Retinal pigment epithelial cell (primary cell): ENCODE measurements at regions not wholly inside any gene's neighbourhood (a gene's known extent, or its start where the extent isn't known, plus 50 kb on each side); places are given as distances from the start of the nearest gene placed in this dataset.

Source experiments
- DNase-seq: peaks from one replicate; pipeline ENCODE4 v3.0.0-alpha.2; 2010; ENCODE audit warnings: low read depth
- H3K4me3 ChIP-seq: 2 replicates; pipeline ENCODE4 v1.5.1; 2011; ENCODE audit warnings: mild to moderate bottlenecking, low read length, control low read depth, moderate library complexity
- TF ChIP-seq, protein P1 (sequence below): conservative IDR thresholded peaks from 2 replicates; pipeline ENCODE4 v1.5.1; 2011; ENCODE audit warnings: low read depth, low read length, control low read depth, inconsistent platforms

GRCh38 chr1:30479575-30479974, 243.8 kb downstream of the MATN1 start:
- no peak overlapping the region for H3K4me3 ChIP-seq
- DNase-seq = no peak
- TF ChIP-seq, protein P1, sequence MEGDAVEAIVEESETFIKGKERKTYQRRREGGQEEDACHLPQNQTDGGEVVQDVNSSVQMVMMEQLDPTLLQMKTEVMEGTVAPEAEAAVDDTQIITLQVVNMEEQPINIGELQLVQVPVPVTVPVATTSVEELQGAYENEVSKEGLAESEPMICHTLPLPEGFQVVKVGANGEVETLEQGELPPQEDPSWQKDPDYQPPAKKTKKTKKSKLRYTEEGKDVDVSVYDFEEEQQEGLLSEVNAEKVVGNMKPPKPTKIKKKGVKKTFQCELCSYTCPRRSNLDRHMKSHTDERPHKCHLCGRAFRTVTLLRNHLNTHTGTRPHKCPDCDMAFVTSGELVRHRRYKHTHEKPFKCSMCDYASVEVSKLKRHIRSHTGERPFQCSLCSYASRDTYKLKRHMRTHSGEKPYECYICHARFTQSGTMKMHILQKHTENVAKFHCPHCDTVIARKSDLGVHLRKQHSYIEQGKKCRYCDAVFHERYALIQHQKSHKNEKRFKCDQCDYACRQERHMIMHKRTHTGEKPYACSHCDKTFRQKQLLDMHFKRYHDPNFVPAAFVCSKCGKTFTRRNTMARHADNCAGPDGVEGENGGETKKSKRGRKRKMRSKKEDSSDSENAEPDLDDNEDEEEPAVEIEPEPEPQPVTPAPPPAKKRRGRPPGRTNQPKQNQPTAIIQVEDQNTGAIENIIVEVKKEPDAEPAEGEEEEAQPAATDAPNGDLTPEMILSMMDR = no peak

GRCh38 chr1:30478799-30479563, 244.4 kb downstream of the MATN1 start:
- TF ChIP-seq, protein P1 = no peak
- H3K4me3 ChIP-seq = no peak overlapping the region
- no peak for DNase-seq

DNA sequence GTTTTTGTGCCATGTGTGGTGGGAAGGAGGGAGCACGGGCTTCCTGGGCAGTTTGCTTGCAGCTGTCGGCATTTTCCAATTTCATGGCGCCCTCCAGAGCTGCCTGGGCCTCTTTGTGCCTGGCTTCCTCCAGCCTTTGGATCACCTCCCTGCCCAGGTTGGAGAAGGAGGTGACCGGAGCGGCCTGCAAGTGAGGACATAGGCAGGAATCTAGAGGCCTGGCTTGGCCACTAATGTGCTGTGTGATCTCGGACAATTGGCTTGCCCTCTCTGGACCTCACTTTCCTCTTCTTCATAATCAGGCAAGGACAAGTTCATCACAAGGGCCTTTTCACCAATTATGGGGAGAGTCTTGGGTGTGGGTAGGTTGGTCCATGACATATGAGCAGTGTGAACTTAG, 245.1 kb downstream of the MATN1 start:
- no peak for DNase-seq
- TF ChIP-seq, protein P1 = no peak
- no peak overlapping the region for H3K4me3 ChIP-seq

DNA sequence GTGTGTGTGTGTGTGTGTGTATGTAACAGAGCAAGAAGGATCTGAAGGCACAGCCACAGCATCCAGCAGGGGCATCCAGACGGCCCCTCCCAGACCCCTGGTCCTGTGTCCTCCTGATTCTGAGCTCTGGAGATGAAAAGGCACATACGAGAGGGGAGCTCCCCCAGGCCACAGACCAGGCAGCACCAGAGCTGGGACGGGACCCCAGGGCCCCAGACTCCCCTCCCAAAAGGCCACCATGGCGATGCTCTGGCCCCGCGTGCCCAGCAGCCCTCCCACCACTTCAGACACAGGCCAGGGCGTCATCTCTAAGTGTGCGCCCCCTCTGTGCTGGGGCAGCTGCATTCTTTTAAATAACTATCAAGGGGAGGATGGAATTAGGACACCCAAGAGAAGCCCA, 245.8 kb downstream of the MATN1 start:
- DNase-seq = no peak
- TF ChIP-seq, protein P1 = no peak
- H3K4me3 ChIP-seq = no peak overlapping the region

- TF ChIP-seq, protein P1 = no peak
- H3K4me3 ChIP-seq = no peak overlapping the region
- DNase-seq = no peak
Measured at GRCh38 chr1:30476911-30477459, 246.4 kb downstream of the MATN1 start.

- TF ChIP-seq, protein P1 = no peak
- no peak overlapping the region for H3K4me3 ChIP-seq
- no peak for DNase-seq
Measured at GRCh38 chr1:30476476-30476875, 246.9 kb downstream of the MATN1 start.

DNA sequence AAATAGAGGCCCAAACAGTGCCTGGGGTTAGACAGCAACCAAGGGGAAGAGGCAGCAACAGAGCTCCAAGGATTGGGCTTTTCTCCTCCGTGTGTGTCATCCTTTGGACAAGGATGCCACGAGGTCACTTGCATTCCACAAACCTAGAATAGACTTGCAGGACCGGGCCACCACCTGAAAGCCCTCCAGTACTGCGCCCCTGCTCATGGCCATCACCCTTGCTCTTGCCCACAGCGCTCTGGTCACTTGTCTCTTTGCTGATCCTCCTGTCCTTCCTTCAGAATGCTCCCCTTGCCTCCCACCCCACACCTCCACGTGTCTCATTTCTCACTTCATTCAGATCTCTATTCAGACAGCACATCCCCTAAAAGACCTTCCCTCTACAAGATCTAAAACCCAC, 247.4 kb downstream of the MATN1 start:
- DNase-seq = no peak
- no peak overlapping the region for H3K4me3 ChIP-seq
- TF ChIP-seq, protein P1 = no peak
